PC-9 (cell line): ENCODE measurements at regions not wholly inside any gene's neighbourhood (a gene's known extent, or its start where the extent isn't known, plus 50 kb on each side); places are given as distances from the start of the nearest gene placed in this dataset.
A peak's percentile ranks its signal among the peaks of the same experiment; 100 is the strongest.

ENCODE experiments used
- BruUV-seq: library from RNA; stranded (reverse); fragments of 400-500 nt; replicated peaks from 2 replicates; lab custom pipeline; 2021; lab: Mats Ljungman, UMichigan
- CTCF ChIA-PET: fragments of 300-600 bp; sonication (Branson Sonifier 250); formaldehyde crosslinking; loops from one replicate; lab custom pipeline; 2022; ENCODE audit warnings: antibody characterized with exemption; lab: Charles Lee
- POLR2A ChIA-PET: fragments of 300-600 bp; sonication (Branson Sonifier 250); formaldehyde crosslinking; loops from one replicate; lab custom pipeline; 2022; ENCODE audit warnings: antibody characterized with exemption; ENCODE audit not compliant: unreplicated experiment; lab: Charles Lee
- DNase-seq, 2 experiments: peaks; one replicate each; pipeline versions ENCODE4 v3.0.0 to v3.0.0-alpha.2; 2015 to 2022; ENCODE audit warnings: mixed read lengths in 1 of 2
- H2AFZ ChIP-seq: fragments of 200-600 bp; sonication (generic); 2 replicates; pipeline ENCODE4 v1.8.1; 2017; ENCODE audit warnings: antibody characterized with exemption
- H3F3A ChIP-seq: fragments of 200-600 bp; sonication (generic); 2 replicates; pipeline ENCODE4 v1.8.1; 2017; ENCODE audit warnings: antibody characterized with exemption, mild to moderate bottlenecking, low read depth; ENCODE audit not compliant: insufficient read depth
- H3K27ac ChIP-seq: fragments of 200-600 bp; sonication (generic); 2 replicates; pipeline ENCODE4 v1.6.1; 2016; ENCODE audit warnings: mixed run types
- H3K27me3 ChIP-seq: fragments of 200-600 bp; sonication (generic); 2 replicates; pipeline ENCODE4 v1.6.1; 2016; ENCODE audit warnings: low read depth, mixed run types; ENCODE audit not compliant: insufficient read depth
- H3K36me3 ChIP-seq: fragments of 200-600 bp; sonication (generic); 2 replicates; pipeline ENCODE4 v1.6.1; 2016; ENCODE audit warnings: low read depth, mixed run types
- H3K4me1 ChIP-seq: fragments of 200-600 bp; sonication (generic); replicated peaks from 2 replicates; pipeline ENCODE4 v1.6.1; 2016; ENCODE audit warnings: mixed run types; ENCODE audit not compliant: insufficient read depth
- H3K4me2 ChIP-seq: fragments of 200-600 bp; sonication (generic); 2 replicates; pipeline ENCODE4 v1.6.1; 2017; ENCODE audit warnings: mixed run types
- H3K4me3 ChIP-seq: fragments of 200-600 bp; sonication (generic); 2 replicates; pipeline ENCODE4 v1.6.1; 2016; ENCODE audit warnings: mixed run types
- H3K79me2 ChIP-seq: fragments of 200-600 bp; sonication (generic); 2 replicates; pipeline ENCODE4 v1.6.1; 2017; ENCODE audit warnings: low read depth, mixed run types
- H3K9me2 ChIP-seq: fragments of 200-600 bp; sonication (generic); 2 replicates; pipeline ENCODE4 v1.8.1; 2017; ENCODE audit warnings: mild to moderate bottlenecking; ENCODE audit not compliant: insufficient read depth
- H3K9me3 ChIP-seq: fragments of 200-600 bp; sonication (generic); 2 replicates; pipeline ENCODE4 v1.8.1; 2016; ENCODE audit warnings: low read depth; ENCODE audit not compliant: insufficient read depth
- H4K20me1 ChIP-seq: fragments of 200-600 bp; sonication (generic); 2 replicates; pipeline ENCODE4 v1.8.1; 2017; ENCODE audit not compliant: insufficient read depth
- EZH2 ChIP-seq: fragments of 200-600 bp; sonication (generic); IDR thresholded peaks from 2 replicates; pipeline ENCODE4 v1.8.0; 2017; ENCODE audit warnings: antibody characterized with exemption, low read depth
- intact Hi-C: fragments of 100-400 bp; cut with micrococcal nuclease; formaldehyde crosslinking; loops from one replicate; pipeline ENCODE4 v1.10.0; 2022; ENCODE audit not compliant: unreplicated experiment
- TF ChIP-seq, protein P1 (sequence below): fragments of 200-600 bp; sonication (generic); conservative IDR thresholded peaks from 2 replicates; pipeline ENCODE4 v1.6.1; 2017; ENCODE audit warnings: mixed run types, antibody characterized with exemption, mild to moderate bottlenecking, moderate library complexity

DNA sequence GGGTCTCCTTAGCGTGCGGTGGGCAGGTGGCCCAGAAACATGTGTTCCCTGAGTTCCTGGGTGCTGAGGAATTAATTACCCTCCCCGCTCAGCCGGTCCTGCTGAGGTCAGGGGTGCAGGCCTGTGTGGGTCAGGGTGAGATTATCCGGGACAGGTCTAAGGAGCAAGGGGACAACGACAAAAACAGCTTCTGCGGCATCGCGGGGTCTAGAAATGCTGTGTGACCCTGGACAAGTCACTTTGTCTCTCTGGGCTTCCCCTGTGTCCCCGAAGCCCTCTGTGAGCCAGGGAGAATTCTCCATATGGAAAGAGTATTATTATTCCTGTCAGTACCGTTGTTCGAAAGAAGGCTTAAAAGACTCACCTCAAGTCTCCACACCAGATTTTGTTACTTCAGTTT, 186.1 kb downstream of the MN1 start:
- Histone ChIP-seq H3F3A (peaks cover 13% of the 10 kb centered on the region; the same call in 1 of the 2 replicates), H3K4me3 (no peak overlapping the region), H3K79me2 (no peaks in the 10 kb centered on the region), H3K27ac (no peak overlapping the region), H3K27me3 (no peaks in the 10 kb centered on the region), H3K36me3 (no peaks in the 10 kb centered on the region), H3K9me3 (no peaks in the 10 kb centered on the region), H4K20me1 (no peaks in the 10 kb centered on the region), H3K9me2 (no peaks in the 10 kb centered on the region), H3K4me1 (peaks cover 8% of the 10 kb centered on the region), H2AFZ (no peak overlapping the region), H3K4me2 (no peak overlapping the region)
- intact Hi-C loops = no loop called here
- DNase-seq = no peak
- ChIA-PET POLR2A (no interaction called here), CTCF (no interaction called here)
- no peak for TF ChIP-seq EZH2
- TF ChIP-seq, protein P1, sequence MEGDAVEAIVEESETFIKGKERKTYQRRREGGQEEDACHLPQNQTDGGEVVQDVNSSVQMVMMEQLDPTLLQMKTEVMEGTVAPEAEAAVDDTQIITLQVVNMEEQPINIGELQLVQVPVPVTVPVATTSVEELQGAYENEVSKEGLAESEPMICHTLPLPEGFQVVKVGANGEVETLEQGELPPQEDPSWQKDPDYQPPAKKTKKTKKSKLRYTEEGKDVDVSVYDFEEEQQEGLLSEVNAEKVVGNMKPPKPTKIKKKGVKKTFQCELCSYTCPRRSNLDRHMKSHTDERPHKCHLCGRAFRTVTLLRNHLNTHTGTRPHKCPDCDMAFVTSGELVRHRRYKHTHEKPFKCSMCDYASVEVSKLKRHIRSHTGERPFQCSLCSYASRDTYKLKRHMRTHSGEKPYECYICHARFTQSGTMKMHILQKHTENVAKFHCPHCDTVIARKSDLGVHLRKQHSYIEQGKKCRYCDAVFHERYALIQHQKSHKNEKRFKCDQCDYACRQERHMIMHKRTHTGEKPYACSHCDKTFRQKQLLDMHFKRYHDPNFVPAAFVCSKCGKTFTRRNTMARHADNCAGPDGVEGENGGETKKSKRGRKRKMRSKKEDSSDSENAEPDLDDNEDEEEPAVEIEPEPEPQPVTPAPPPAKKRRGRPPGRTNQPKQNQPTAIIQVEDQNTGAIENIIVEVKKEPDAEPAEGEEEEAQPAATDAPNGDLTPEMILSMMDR = no peak
- BruUV-seq = no TSS peak

DNA sequence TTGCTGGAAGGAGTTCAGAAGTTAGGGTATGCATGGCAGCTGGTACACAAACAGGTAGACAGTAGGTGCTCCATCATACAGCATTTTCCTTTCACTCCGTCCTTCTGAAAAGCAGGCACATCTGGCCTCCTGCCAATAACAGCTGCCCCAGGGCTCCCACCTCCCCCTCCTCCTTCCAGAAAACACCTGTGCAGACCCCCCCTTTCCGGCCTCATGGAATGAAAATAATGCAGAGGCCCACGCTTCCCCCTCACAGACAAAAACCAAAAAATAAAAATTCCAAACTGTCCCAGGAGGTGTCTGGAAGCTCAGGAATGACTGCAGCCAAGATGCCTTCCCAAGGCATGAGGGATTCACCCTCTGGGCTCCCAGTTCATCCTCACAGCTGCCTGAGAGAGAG, 185.5 kb downstream of the MN1 start:
- intact Hi-C loops = no loop called here
- Histone ChIP-seq H3K79me2 (no peaks in the 10 kb centered on the region), H3K36me3 (no peaks in the 10 kb centered on the region), H2AFZ (no peak overlapping the region), H3K9me3 (no peaks in the 10 kb centered on the region), H4K20me1 (no peaks in the 10 kb centered on the region), H3K4me2 (no peak overlapping the region), H3K4me3 (no peak overlapping the region), H3K27me3 (no peaks in the 10 kb centered on the region), H3K9me2 (no peaks in the 10 kb centered on the region), H3K27ac (no peak overlapping the region), H3F3A (peaks cover 17% of the 10 kb centered on the region; the same call in 1 of the 2 replicates), H3K4me1 (peaks cover 13% of the 10 kb centered on the region)
- ChIA-PET CTCF (no interaction called here), POLR2A (no interaction called here)
- TF ChIP-seq, protein P1 = no peak
- TF ChIP-seq EZH2 = no peak
- BruUV-seq = no TSS peak
- DNase-seq = no peak

DNA sequence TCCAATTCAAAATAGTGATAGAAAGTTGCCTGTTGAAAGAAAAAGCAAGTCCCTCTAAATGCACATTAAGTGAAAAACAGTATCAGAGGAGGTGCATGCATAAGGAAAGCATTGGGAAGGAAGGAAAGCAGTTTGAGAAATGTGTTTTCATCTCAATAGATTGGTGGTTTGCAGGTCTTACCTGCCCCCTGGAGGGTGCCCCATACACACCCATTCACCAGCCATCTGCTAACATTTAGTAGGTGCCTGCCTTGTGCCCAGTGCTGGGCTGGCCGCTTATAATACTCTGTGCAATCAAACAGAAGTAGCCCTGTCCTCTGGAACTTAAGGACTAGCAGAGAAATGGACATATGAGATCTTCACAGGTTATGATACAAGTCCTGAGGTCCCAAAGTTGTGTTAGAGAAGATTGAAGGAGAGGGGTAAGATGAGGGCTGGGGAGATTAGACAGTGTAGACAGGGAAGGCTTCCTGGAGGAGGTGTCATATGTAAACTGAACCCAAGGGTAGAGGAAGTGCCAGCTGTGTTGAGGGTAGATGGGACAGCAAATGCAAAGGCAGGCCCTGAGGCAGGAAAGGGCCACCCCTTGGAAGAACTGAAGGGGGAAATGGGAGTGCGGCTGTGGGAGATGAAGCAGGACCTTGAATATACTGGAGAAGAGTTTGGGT, 184.2 kb downstream of the MN1 start:
- H3K4me1 ChIP-seq = peaks cover 24% of the 10 kb centered on the region
- no peak overlapping the region for H3K27ac ChIP-seq
- no peaks in the 10 kb centered on the region for H3K36me3 ChIP-seq
- intact Hi-C loops = no loop called here
- no peak for DNase-seq
- no peak overlapping the region for H2AFZ ChIP-seq
- no peaks in the 10 kb centered on the region for H4K20me1 ChIP-seq
- peaks cover 22% of the 10 kb centered on the region; the same call in 1 of the 2 replicates for H3F3A ChIP-seq
- no peak overlapping the region for H3K4me3 ChIP-seq
- no peak overlapping the region for H3K4me2 ChIP-seq
- ChIA-PET POLR2A (no interaction called here), CTCF (no interaction called here)
- BruUV-seq = no TSS peak
- H3K27me3 ChIP-seq = no peaks in the 10 kb centered on the region
- H3K79me2 ChIP-seq = no peaks in the 10 kb centered on the region
- TF ChIP-seq, protein P1 = peak; percentile 50; the same call in 1 of the 2 replicates
- TF ChIP-seq EZH2 = no peak
- H3K9me2 ChIP-seq = no peaks in the 10 kb centered on the region
- no peaks in the 10 kb centered on the region for H3K9me3 ChIP-seq
